NOMO-1 (cell line): ENCODE measurements at regions not wholly inside any gene's neighbourhood (a gene's known extent, or its start where the extent isn't known, plus 50 kb on each side); places are given as distances from the start of the nearest gene placed in this dataset.
A peak's percentile ranks its signal among the peaks of the same experiment; 100 is the strongest.
"Not testable (repeated sequence)": the region's sequence is repeated elsewhere in the genome, so short reads cannot be mapped to it uniquely, and the experiment has no call there.

ENCODE experiments used
- DNase-seq, 2 experiments: peaks; one replicate each; lab custom pipeline; 2025; ENCODE audit not compliant: unreplicated experiment in 2 of 2; lab: John Stamatoyannopoulos, UW

DNA sequence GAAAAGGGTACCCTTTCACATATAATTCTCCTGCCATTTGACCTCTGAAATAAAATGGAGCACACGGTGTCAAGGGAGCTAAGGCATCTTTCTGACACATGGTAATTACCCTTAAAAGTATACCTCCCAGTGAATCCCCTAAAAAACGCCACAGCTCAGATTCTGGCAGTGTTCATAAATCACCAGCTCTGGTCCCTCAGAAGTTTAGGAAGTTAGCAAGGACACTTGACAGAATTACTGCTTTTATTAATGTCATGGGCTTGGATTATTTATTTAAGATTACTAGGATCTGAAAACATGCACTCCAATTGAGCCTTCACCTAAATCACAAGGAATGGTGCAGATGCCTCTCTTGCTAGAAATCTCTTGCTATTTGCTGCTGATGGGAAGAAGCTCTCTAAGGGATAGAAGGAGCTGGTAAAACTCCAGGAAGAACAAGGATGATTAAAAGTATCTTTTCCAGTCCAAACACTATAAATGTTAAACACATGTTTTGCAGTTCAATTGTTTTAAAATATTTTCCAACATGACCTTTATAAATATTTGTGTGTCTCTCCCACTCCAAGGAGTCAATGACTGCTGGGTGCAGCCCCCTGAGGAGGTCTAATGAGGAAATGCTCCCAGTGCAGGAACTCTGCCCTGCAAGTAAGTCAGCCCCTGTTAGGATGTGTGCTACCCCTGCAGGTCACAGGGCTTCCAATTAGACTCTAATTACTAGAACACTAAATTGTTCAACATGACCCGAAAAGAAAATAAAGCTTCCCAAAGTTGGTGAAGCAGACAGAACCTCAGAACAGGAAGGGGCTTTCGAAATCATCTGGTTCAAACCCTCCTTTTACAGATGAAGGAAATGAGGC lies 230.3 kb downstream of the TFAP2A start:
- peak in 1 of 2 experiments; percentile 19 for DNase-seq

GRCh38 chr6:10180138-10181074 lies 234.5 kb downstream of the TFAP2A start:
- no peak for DNase-seq

DNA sequence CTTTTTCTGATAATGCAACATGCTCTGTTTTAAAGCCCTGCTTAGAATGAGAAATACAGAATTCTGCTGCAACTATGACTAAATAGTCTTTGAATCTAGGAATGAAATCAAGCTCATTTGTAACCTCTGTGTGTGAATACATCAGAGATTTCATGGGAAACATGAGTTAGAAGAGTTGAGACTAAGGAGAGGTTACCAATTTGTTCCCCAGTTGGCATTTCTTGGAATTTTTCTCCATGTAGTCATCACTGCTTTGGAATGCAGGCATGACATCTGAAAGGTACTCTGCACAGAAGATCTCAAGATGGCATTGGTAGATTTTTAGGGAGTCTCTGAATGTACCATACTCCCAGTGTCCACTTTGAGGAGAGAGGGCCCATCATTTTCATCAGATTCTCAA lies 237.2 kb downstream of the TFAP2A start:
- DNase-seq: no peak

DNA sequence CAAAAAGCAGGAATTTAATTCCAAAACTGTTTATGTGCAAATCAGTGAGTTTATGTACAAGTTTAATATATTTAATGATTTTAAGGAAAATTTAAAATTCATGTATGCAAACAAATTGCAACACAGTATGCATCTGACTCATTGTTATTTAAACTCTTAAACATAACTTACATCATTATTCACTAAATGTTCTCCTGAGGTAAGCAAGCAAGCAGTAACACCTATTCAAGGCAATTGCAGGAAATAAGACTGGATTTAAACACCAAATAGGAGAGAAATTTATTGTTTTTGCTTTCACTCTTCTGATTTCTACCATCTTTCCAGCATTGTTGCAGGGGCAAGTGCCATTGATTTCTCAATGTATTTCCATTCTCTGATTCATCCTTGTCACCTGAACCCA lies 239.5 kb downstream of the TFAP2A start:
- no peak for DNase-seq

DNA sequence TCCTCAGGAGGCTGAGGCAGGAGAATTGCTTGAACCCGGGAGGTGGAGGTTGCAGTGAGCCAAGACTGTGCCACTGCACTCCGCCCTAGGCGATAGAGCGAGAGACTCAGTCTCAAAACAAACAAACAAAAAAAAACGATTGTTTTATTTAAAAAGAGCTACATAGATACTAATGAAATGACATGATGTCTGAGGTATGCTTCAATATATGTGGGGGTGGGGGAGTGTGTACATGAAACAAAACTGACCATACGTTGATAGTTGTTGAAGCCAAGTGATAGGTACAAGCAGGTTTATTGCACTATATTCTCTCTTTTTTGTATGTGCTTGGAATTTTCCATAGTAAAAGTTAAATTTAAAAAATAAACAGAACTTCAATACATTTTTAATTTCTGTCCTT lies 240.1 kb downstream of the TFAP2A start:
- DNase-seq: no peak

- no peak for DNase-seq
Measured at GRCh38 chr6:10174056-10174455, 240.8 kb downstream of the TFAP2A start.

GRCh38 chr6:10171706-10172105 lies 243.2 kb downstream of the TFAP2A start:
- DNase-seq: not testable (repeated sequence)

DNA sequence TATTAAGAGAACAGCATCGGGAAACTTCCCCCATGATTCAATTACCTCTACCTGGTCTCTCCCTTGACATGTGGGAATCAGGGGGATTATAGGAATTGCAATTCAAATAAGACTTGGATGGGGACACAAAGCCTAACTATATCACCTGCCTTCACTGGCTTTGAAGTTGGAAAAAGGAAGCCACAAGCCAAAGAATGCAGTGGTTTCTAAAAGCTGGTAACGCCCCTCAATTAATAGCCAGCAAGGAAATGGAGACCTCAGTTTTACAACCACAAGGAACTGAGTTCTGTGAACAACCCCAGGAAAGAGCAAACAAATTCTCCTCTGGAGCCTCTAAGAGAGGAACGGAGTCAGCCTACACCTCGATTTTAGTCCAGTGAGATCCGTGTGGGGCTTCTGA lies 244.1 kb downstream of the TFAP2A start:
- DNase-seq: no peak

DNA sequence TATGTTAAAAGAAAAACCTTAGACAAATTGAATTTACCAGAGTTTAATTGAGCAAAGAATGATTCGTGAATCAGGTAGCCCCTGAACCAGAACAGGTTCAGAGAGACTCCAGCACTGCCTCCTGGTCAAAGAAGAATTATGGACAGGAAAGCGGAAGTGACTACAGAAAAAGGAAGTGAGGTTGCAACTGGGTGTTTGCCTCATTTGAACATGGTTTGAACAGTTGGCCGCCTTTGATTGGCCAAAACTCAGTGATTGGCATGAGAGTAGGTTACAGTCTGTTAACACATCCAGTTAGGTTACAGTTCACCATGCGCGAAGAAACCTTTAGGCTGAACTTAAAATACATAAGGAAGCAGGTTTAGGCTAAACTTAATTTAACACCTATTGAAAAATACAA lies 248.8 kb downstream of the TFAP2A start:
- peak; percentile 16 to 64 for DNase-seq

DNA sequence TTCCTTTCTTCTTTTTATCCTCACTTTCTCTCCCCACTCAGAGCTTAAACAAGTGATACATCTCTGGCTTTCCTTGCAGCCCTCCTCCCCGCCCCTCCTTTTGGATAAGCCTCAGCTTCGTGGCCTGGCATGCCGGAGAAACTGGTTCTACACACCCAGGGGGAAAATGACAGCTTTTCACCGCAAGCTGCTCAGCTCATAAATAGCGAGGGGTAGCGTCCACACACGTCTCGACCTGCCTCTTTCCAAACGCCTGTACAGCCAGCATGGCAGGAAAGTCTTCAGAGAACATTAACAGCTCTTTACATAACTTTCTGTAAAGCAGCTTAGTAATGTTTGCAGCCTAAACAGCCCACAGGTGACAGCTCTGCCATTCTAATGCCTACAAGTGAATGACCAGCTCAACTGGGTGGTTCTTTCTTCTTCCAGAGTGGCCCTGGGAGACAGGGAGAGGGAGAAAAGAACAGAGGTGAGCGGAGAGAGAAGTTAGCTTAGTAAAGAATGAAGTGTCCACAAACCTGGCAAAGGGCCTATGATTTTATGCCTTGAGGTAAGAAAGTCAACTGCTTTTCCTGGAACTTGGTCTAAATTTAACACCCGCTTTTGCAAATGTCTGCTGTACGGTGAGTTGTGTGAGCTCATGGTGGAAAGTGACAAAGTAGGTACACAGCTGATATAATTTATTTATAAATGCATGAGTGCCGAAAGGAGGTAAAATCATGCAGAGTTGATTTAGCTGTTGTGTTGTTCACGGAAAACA lies 251.5 kb downstream of the TFAP2A start:
- DNase-seq: no peak

- DNase-seq: no peak
Measured at GRCh38 chr6:10156875-10157274, 258.0 kb downstream of the TFAP2A start.

GRCh38 chr6:10154251-10154650 lies 260.6 kb downstream of the TFAP2A start:
- DNase-seq: peak in 1 of 2 experiments; percentile 16

DNA sequence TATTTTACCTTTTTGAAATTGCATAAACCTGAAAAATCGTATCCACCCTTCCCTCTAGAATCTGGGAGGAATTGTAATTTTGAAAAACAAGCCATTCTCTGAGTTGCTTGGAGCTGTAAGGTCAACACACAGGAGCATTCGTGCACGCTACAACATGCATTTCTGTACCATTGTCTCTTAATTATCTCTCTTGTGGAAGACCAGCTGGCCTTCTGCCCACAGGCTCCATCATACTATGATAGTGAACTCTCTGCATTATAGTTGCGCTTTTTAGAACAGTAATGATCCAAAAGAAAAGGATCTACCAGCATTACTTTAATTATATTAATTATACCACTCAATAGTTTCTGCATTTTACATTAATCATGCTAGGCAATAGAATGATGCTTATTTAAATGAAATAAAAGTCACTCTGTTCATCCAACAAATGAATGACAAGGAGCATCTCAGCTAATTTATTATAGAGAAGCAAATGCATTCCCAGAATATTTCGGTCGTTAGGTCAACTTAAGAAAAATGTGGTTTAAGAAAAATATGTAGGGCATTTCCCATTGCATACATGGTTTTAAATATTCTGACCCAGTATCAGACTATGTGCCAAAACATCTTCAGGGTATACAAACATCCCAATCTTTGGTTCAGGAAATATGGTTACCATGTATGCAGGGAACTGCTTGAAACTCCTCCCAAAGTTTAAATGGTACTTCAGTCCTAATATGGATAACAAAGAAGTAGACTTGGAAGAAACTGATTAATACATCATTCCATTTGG lies 263.5 kb downstream of the TFAP2A start:
- no peak for DNase-seq

DNA sequence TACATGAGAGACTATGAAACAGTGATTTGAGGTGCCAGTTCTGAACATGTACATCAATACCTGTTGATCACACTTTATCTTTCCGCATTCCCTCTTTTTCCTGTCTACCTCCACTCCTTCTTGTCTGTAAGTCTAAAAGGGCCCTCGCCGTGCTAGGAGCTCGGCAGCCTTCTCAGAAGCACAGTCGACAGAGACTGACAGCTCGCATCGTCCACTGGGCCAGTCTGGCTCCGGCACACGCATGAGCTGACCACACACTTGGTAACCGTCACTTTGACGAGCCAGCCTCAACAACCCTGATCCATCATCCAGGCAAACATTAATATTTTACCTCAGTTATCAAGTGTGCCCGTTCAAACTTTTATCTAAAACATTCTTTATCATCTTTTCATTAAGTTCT lies 265.3 kb downstream of the TFAP2A start:
- no peak for DNase-seq

DNA sequence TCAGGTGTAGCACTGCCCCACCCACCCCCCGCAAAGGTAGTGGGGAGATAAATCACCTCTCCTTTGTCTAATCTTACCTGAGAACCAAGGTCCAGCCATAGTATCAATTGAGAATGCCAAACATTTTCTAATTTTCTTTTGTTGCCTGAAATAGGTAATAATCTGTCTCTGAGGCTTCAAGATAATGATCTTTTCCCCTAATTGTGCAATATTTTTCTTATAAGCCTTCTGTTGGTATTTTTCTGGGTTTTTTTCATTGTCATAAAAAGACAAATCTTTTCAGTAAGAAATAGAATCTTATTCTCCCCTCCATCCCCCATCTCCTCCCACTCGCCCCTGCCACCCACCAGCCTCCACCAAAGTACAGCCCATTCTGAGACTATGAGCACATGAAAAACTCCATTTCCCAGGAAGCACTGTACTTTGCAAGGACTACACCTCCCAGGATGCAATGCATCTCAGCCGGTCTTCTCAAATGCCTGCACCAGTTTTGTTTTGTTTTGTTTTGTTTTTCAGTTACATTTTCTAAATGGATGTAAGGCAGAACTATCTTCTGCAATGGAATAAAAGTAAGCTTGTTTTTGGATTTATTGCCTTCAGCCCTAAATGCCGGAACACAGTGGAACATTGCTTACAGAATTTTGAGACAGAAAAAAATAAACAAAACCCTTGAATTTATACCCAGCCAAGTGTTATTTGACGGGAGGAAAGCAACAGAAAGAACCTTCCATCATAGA lies 268.0 kb downstream of the TFAP2A start:
- DNase-seq: peak; percentile 66 to 71

DNA sequence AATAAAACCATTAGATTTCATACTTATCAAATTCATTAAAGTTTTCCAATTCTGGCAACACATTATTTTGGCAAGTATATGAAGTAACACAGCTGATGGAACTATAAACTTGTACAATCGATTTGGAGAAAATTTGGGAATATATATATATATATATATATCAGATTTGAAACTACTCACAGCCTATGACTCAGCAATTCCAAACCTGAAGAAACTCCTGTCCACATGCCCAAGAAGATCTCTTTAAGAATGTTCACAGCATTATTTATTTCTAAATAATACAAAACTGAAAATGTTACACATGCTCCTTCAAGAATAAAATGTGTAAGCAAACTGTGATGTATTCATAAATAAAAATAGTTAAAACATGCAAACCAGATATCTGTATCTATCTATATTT lies 270.1 kb downstream of the TFAP2A start:
- no peak for DNase-seq

DNA sequence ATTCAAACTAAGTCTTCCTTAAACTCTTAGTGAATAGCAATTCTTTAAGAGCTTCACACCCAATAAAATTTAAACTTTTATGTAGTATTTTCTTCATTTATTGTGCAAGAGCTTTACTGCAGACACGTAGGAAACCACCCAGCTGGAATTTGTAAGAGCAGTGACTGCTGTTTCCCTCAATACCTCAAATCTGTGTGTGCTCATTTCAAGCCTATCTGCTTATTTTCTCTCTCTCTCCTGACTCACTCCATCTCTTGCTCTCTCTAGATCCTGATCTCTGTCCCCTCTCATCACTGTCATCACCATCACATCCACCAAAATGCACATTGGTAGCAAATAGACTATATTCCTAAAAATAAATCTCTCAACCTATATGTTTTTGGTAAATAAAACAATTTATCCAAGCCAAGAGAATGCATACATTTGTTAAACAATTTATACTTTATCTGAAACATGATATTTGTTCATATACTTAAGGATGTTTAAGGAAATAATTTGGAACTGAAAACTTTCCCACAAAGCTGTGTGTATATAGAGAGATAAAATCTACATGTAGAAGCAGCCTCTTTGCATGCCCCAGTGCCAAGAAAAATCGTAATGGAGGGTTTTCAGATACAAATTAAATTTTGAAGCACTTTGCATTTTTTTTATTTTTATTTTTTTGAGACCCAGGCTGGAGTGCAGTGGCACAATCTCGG lies 273.0 kb downstream of the TFAP2A start:
- DNase-seq: no peak

GRCh38 chr6:10140824-10141223 lies 274.1 kb downstream of the TFAP2A start:
- DNase-seq: no peak

DNA sequence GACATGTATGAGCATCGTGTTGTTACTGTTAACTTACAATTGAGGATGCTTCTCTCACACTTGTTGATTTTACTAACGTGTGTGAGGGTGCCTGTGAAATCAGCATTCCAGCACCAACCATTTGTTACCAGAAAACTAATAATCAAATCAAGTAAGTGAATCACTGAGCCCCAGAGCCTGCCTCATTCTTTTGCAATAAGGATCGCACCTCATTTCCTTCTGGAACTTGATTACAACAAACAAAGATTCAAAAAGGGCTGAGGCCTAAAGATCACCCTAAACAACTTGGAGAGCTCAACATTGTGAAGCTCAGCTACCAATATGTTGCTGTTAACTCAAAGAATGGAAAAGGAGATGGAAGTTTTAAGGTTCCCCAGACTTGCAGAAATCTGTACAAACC lies 274.7 kb downstream of the TFAP2A start:
- no peak for DNase-seq
